ENCODE measurements at regions not wholly inside any gene's neighbourhood (a gene's known extent, or its start where the extent isn't known, plus 50 kb on each side); places are given as distances from the start of the nearest gene placed in this dataset.

DNA sequence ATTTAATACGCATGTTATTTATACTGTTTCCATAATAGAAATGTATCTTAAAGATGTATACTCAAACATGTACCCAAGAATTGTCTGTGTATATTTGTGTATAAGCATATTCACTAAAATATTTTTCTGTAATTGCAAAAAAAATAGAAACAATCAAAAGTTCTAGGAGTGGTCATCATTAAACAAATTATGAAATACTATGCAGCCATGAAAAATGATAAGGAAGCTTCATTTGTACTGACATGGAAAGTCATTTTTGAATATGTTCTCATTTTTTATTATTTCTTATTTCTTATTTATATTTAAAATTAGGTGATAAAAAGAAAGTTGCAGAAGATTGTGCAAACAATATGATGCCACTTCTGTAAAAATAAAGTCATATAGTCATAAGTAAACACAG lies 400.0 kb upstream of the AUTS2 start:
- no peaks in the 10 kb centered on the region for H3K79me2 ChIP-seq (ENCODE audit: low read length)

DNA sequence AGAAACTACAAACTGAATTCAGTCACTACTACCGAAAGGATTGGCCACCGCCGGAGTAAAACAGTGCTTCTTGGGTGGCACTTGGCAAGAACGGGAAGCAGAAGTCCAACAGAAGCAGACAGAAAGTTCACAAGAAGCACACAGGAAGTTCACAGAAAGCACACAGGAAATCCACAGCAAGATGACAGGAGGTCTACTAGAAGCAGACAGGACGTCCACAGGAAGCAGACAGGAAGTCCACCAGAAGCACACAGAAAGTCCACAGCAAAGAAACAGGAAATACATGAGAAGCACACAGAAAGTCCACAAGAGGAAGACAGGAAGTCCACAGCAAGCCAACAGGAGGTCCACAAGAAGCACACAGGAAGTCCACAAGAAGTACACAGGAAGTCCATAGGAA lies 399.2 kb upstream of the AUTS2 start:
- Histone ChIP-seq H2AFZ (ENCODE audit: low read length) (no peak overlapping the region), H3K27me3 (replicated peaks; ENCODE audit: insufficient read depth, low read length) (no peaks in the 10 kb centered on the region)

More for the DNA sequence above, 400.0 kb upstream of the AUTS2 start:
- Histone ChIP-seq H3K36me3 (replicated peaks; ENCODE audit: insufficient read depth, low read length) (no peaks in the 10 kb centered on the region), H3K9me3 (replicated peaks; ENCODE audit: insufficient read depth, low read length) (no peaks in the 10 kb centered on the region), H3K4me2 (ENCODE audit: low read depth, low read length) (no peak overlapping the region), H2AFZ (ENCODE audit: low read length) (no peak overlapping the region), H3K27ac (ENCODE audit: low read length) (no peak overlapping the region), H3K4me3 (ENCODE audit: low read length) (no peak overlapping the region), H3K9me2 (replicated peaks; ENCODE audit: insufficient read depth, low read length) (no peaks in the 10 kb centered on the region), H4K20me1 (ENCODE audit: insufficient read depth, low read length) (no peaks in the 10 kb centered on the region), H3K4me1 (ENCODE audit: low read length) (no peaks in the 10 kb centered on the region), H3K9ac (ENCODE audit: low read length) (no peak overlapping the region), H3K27me3 (replicated peaks; ENCODE audit: insufficient read depth, low read length) (no peaks in the 10 kb centered on the region), H3F3A (ENCODE audit: insufficient read depth, low read length) (no peaks in the 10 kb centered on the region)
- DNase-seq: no peak
- TF ChIP-seq EZH2 (optimal IDR thresholded peaks at IDR 0.05; ENCODE audit: low read depth, low read length) (no peak), EZH2phosphoT487 (IDR thresholded peaks at IDR 0.05; ENCODE audit: low read length) (no peak)
- TF ChIP-seq, protein P1, sequence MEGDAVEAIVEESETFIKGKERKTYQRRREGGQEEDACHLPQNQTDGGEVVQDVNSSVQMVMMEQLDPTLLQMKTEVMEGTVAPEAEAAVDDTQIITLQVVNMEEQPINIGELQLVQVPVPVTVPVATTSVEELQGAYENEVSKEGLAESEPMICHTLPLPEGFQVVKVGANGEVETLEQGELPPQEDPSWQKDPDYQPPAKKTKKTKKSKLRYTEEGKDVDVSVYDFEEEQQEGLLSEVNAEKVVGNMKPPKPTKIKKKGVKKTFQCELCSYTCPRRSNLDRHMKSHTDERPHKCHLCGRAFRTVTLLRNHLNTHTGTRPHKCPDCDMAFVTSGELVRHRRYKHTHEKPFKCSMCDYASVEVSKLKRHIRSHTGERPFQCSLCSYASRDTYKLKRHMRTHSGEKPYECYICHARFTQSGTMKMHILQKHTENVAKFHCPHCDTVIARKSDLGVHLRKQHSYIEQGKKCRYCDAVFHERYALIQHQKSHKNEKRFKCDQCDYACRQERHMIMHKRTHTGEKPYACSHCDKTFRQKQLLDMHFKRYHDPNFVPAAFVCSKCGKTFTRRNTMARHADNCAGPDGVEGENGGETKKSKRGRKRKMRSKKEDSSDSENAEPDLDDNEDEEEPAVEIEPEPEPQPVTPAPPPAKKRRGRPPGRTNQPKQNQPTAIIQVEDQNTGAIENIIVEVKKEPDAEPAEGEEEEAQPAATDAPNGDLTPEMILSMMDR (IDR thresholded peaks at IDR 0.05; ENCODE audit: low read length): no peak

DNA sequence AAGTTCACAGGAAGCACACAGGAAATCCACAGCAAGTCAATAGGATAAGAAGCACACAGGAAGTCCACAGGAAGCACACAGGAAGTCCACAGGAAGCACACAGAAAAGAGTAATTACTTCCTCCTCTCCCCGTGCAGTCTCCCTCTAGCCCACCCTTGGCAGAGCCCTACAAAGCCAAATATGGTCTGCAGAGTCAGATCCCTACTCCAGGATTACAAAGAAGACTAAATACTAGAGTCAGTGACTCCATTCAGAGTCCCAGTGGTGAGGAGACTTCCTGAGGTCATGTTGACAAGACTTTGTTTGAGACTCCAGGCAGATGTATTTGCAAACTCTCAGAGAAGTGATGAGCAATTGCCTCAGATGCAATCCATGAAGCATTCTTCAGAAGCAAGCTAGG lies 398.6 kb upstream of the AUTS2 start:
- no peak for DNase-seq
- H3K27ac ChIP-seq (ENCODE audit: low read length): no peak overlapping the region
- no peaks in the 10 kb centered on the region for H3K36me3 ChIP-seq (replicated peaks; ENCODE audit: insufficient read depth, low read length)
- no peak overlapping the region for H3K4me2 ChIP-seq (ENCODE audit: low read depth, low read length)
- no peaks in the 10 kb centered on the region for H3K79me2 ChIP-seq (ENCODE audit: low read length)
- no peaks in the 10 kb centered on the region for H4K20me1 ChIP-seq (ENCODE audit: insufficient read depth, low read length)
- no peaks in the 10 kb centered on the region for H3F3A ChIP-seq (ENCODE audit: insufficient read depth, low read length)
- no peaks in the 10 kb centered on the region for H3K4me1 ChIP-seq (ENCODE audit: low read length)
- no peaks in the 10 kb centered on the region for H3K9me3 ChIP-seq (replicated peaks; ENCODE audit: insufficient read depth, low read length)
- H3K9me2 ChIP-seq (replicated peaks; ENCODE audit: insufficient read depth, low read length): no peaks in the 10 kb centered on the region
- no peak overlapping the region for H3K9ac ChIP-seq (ENCODE audit: low read length)
- TF ChIP-seq EZH2 (optimal IDR thresholded peaks at IDR 0.05; ENCODE audit: low read depth, low read length) (no peak), EZH2phosphoT487 (IDR thresholded peaks at IDR 0.05; ENCODE audit: low read length) (no peak)
- TF ChIP-seq, protein P1 (IDR thresholded peaks at IDR 0.05; ENCODE audit: low read length): no peak
- no peaks in the 10 kb centered on the region for H3K27me3 ChIP-seq (replicated peaks; ENCODE audit: insufficient read depth, low read length)
- H2AFZ ChIP-seq (ENCODE audit: low read length): no peak overlapping the region
- no peak overlapping the region for H3K4me3 ChIP-seq (ENCODE audit: low read length)

More for the DNA sequence above, 399.2 kb upstream of the AUTS2 start:
- no peaks in the 10 kb centered on the region for H3K36me3 ChIP-seq (replicated peaks; ENCODE audit: insufficient read depth, low read length)
- no peak for DNase-seq
- H3K9ac ChIP-seq (ENCODE audit: low read length): no peak overlapping the region
- no peak overlapping the region for H3K4me2 ChIP-seq (ENCODE audit: low read depth, low read length)
- no peaks in the 10 kb centered on the region for H3K4me1 ChIP-seq (ENCODE audit: low read length)
- H3F3A ChIP-seq (ENCODE audit: insufficient read depth, low read length): no peaks in the 10 kb centered on the region
- no peaks in the 10 kb centered on the region for H4K20me1 ChIP-seq (ENCODE audit: insufficient read depth, low read length)
- no peak overlapping the region for H3K27ac ChIP-seq (ENCODE audit: low read length)
- no peak overlapping the region for H3K4me3 ChIP-seq (ENCODE audit: low read length)
- no peaks in the 10 kb centered on the region for H3K9me3 ChIP-seq (replicated peaks; ENCODE audit: insufficient read depth, low read length)
- no peaks in the 10 kb centered on the region for H3K79me2 ChIP-seq (ENCODE audit: low read length)
- no peaks in the 10 kb centered on the region for H3K9me2 ChIP-seq (replicated peaks; ENCODE audit: insufficient read depth, low read length)
- TF ChIP-seq EZH2phosphoT487 (IDR thresholded peaks at IDR 0.05; ENCODE audit: low read length) (no peak), EZH2 (optimal IDR thresholded peaks at IDR 0.05; ENCODE audit: low read depth, low read length) (no peak)
- TF ChIP-seq, protein P1 (IDR thresholded peaks at IDR 0.05; ENCODE audit: low read length): no peak
